ENCODE measurements at regions not wholly inside any gene's neighbourhood (a gene's known extent, or its start where the extent isn't known, plus 50 kb on each side); places are given as distances from the start of the nearest gene placed in this dataset.

- DNase-seq = no peak
- Histone ChIP-seq H3K36me3 (ENCODE audit: control insufficient read depth, insufficient read depth, low read length) (no peaks in the 10 kb centered on the region), H3K27ac (ENCODE audit: insufficient read depth, low read length, poor library complexity, severe bottlenecking) (no peak overlapping the region), H3K4me3 (ENCODE audit: insufficient read depth, low read depth, low read length, poor library complexity, severe bottlenecking) (no peak overlapping the region), H3K27me3 (replicated peaks; ENCODE audit: control insufficient read depth, insufficient read depth, low read length, poor library complexity, severe bottlenecking) (no peaks in the 10 kb centered on the region), H3K9me3 (ENCODE audit: control insufficient read depth, low read length) (no peaks in the 10 kb centered on the region), H3K4me1 (ENCODE audit: control insufficient read depth, insufficient read depth, low read length, poor library complexity, severe bottlenecking) (no peaks in the 10 kb centered on the region)
These were observed 399.9 kb upstream of the PITX2 start for GRCh38 chr4:111022758-111023157.

- no peaks in the 10 kb centered on the region for H3K4me1 ChIP-seq (ENCODE audit: control insufficient read depth, insufficient read depth, low read length, poor library complexity, severe bottlenecking)
- DNase-seq = no peak
- H3K9me3 ChIP-seq (ENCODE audit: control insufficient read depth, low read length) = no peaks in the 10 kb centered on the region
- no peak overlapping the region for H3K27ac ChIP-seq (ENCODE audit: insufficient read depth, low read length, poor library complexity, severe bottlenecking)
- H3K4me3 ChIP-seq (ENCODE audit: insufficient read depth, low read depth, low read length, poor library complexity, severe bottlenecking) = no peak overlapping the region
- H3K27me3 ChIP-seq (replicated peaks; ENCODE audit: control insufficient read depth, insufficient read depth, low read length, poor library complexity, severe bottlenecking) = no peaks in the 10 kb centered on the region
- no peaks in the 10 kb centered on the region for H3K36me3 ChIP-seq (ENCODE audit: control insufficient read depth, insufficient read depth, low read length)
These were observed 404.6 kb upstream of the PITX2 start for GRCh38 chr4:111027526-111027925.

- Histone ChIP-seq H3K27ac (ENCODE audit: insufficient read depth, low read length, poor library complexity, severe bottlenecking) (no peak overlapping the region), H3K36me3 (ENCODE audit: control insufficient read depth, insufficient read depth, low read length) (no peaks in the 10 kb centered on the region), H3K4me1 (ENCODE audit: control insufficient read depth, insufficient read depth, low read length, poor library complexity, severe bottlenecking) (no peaks in the 10 kb centered on the region), H3K9me3 (ENCODE audit: control insufficient read depth, low read length) (no peaks in the 10 kb centered on the region), H3K4me3 (ENCODE audit: insufficient read depth, low read depth, low read length, poor library complexity, severe bottlenecking) (no peak overlapping the region), H3K27me3 (replicated peaks; ENCODE audit: control insufficient read depth, insufficient read depth, low read length, poor library complexity, severe bottlenecking) (no peaks in the 10 kb centered on the region)
- no peak for DNase-seq
These were observed 405.9 kb upstream of the PITX2 start for GRCh38 chr4:111028795-111029194.

- no peak for DNase-seq
- no peak overlapping the region for H3K27ac ChIP-seq (ENCODE audit: insufficient read depth, low read length, poor library complexity, severe bottlenecking)
- no peaks in the 10 kb centered on the region for H3K36me3 ChIP-seq (ENCODE audit: control insufficient read depth, insufficient read depth, low read length)
- H3K4me1 ChIP-seq (ENCODE audit: control insufficient read depth, insufficient read depth, low read length, poor library complexity, severe bottlenecking) = no peaks in the 10 kb centered on the region
- no peaks in the 10 kb centered on the region for H3K9me3 ChIP-seq (ENCODE audit: control insufficient read depth, low read length)
- no peaks in the 10 kb centered on the region for H3K27me3 ChIP-seq (replicated peaks; ENCODE audit: control insufficient read depth, insufficient read depth, low read length, poor library complexity, severe bottlenecking)
- no peak overlapping the region for H3K4me3 ChIP-seq (ENCODE audit: insufficient read depth, low read depth, low read length, poor library complexity, severe bottlenecking)
These were observed 408.2 kb upstream of the PITX2 start for GRCh38 chr4:111031001-111031579.

- DNase-seq = no peak
- Histone ChIP-seq H3K27me3 (replicated peaks; ENCODE audit: control insufficient read depth, insufficient read depth, low read length, poor library complexity, severe bottlenecking) (no peaks in the 10 kb centered on the region), H3K4me3 (ENCODE audit: insufficient read depth, low read depth, low read length, poor library complexity, severe bottlenecking) (no peak overlapping the region), H3K36me3 (ENCODE audit: control insufficient read depth, insufficient read depth, low read length) (no peaks in the 10 kb centered on the region), H3K4me1 (ENCODE audit: control insufficient read depth, insufficient read depth, low read length, poor library complexity, severe bottlenecking) (no peaks in the 10 kb centered on the region), H3K9me3 (ENCODE audit: control insufficient read depth, low read length) (no peaks in the 10 kb centered on the region), H3K27ac (ENCODE audit: insufficient read depth, low read length, poor library complexity, severe bottlenecking) (no peak overlapping the region)
These were observed 408.7 kb upstream of the PITX2 start for GRCh38 chr4:111031596-111031995.

- no peak for DNase-seq
- Histone ChIP-seq H3K27me3 (replicated peaks; ENCODE audit: control insufficient read depth, insufficient read depth, low read length, poor library complexity, severe bottlenecking) (no peaks in the 10 kb centered on the region), H3K4me3 (ENCODE audit: insufficient read depth, low read depth, low read length, poor library complexity, severe bottlenecking) (no peak overlapping the region), H3K27ac (ENCODE audit: insufficient read depth, low read length, poor library complexity, severe bottlenecking) (no peak overlapping the region), H3K9me3 (ENCODE audit: control insufficient read depth, low read length) (no peaks in the 10 kb centered on the region), H3K36me3 (ENCODE audit: control insufficient read depth, insufficient read depth, low read length) (no peaks in the 10 kb centered on the region), H3K4me1 (ENCODE audit: control insufficient read depth, insufficient read depth, low read length, poor library complexity, severe bottlenecking) (no peaks in the 10 kb centered on the region)
These were observed 414.9 kb upstream of the PITX2 start for GRCh38 chr4:111037591-111038360.

- no peaks in the 10 kb centered on the region for H3K27me3 ChIP-seq (replicated peaks; ENCODE audit: control insufficient read depth, insufficient read depth, low read length, poor library complexity, severe bottlenecking)
- no peak overlapping the region for H3K4me3 ChIP-seq (ENCODE audit: insufficient read depth, low read depth, low read length, poor library complexity, severe bottlenecking)
- DNase-seq = no peak
- H3K36me3 ChIP-seq (ENCODE audit: control insufficient read depth, insufficient read depth, low read length) = no peaks in the 10 kb centered on the region
- H3K4me1 ChIP-seq (ENCODE audit: control insufficient read depth, insufficient read depth, low read length, poor library complexity, severe bottlenecking) = no peaks in the 10 kb centered on the region
- H3K27ac ChIP-seq (ENCODE audit: insufficient read depth, low read length, poor library complexity, severe bottlenecking) = no peak overlapping the region
- no peaks in the 10 kb centered on the region for H3K9me3 ChIP-seq (ENCODE audit: control insufficient read depth, low read length)
These were observed 418.0 kb upstream of the PITX2 start for GRCh38 chr4:111040904-111041303.

- Histone ChIP-seq H3K9me3 (ENCODE audit: control insufficient read depth, low read length) (no peaks in the 10 kb centered on the region), H3K27me3 (replicated peaks; ENCODE audit: control insufficient read depth, insufficient read depth, low read length, poor library complexity, severe bottlenecking) (no peaks in the 10 kb centered on the region), H3K4me1 (ENCODE audit: control insufficient read depth, insufficient read depth, low read length, poor library complexity, severe bottlenecking) (no peaks in the 10 kb centered on the region), H3K27ac (ENCODE audit: insufficient read depth, low read length, poor library complexity, severe bottlenecking) (no peak overlapping the region), H3K36me3 (ENCODE audit: control insufficient read depth, insufficient read depth, low read length) (no peaks in the 10 kb centered on the region), H3K4me3 (ENCODE audit: insufficient read depth, low read depth, low read length, poor library complexity, severe bottlenecking) (no peak overlapping the region)
- no peak for DNase-seq
These were observed 420.4 kb upstream of the PITX2 start for GRCh38 chr4:111043286-111043685.

GRCh38 chr4:111045992-111046391, 423.1 kb upstream of the PITX2 start:
- no peak overlapping the region for H3K4me3 ChIP-seq (ENCODE audit: insufficient read depth, low read depth, low read length, poor library complexity, severe bottlenecking)
- DNase-seq = no peak
- H3K4me1 ChIP-seq (ENCODE audit: control insufficient read depth, insufficient read depth, low read length, poor library complexity, severe bottlenecking) = no peaks in the 10 kb centered on the region
- H3K27ac ChIP-seq (ENCODE audit: insufficient read depth, low read length, poor library complexity, severe bottlenecking) = no peak overlapping the region
- no peaks in the 10 kb centered on the region for H3K36me3 ChIP-seq (ENCODE audit: control insufficient read depth, insufficient read depth, low read length)
- H3K27me3 ChIP-seq (replicated peaks; ENCODE audit: control insufficient read depth, insufficient read depth, low read length, poor library complexity, severe bottlenecking) = no peaks in the 10 kb centered on the region
- H3K9me3 ChIP-seq (ENCODE audit: control insufficient read depth, low read length) = no peaks in the 10 kb centered on the region

GRCh38 chr4:111046811-111047210, 423.9 kb upstream of the PITX2 start:
- no peaks in the 10 kb centered on the region for H3K36me3 ChIP-seq (ENCODE audit: control insufficient read depth, insufficient read depth, low read length)
- no peak overlapping the region for H3K27ac ChIP-seq (ENCODE audit: insufficient read depth, low read length, poor library complexity, severe bottlenecking)
- H3K9me3 ChIP-seq (ENCODE audit: control insufficient read depth, low read length) = no peaks in the 10 kb centered on the region
- no peak for DNase-seq
- no peaks in the 10 kb centered on the region for H3K4me1 ChIP-seq (ENCODE audit: control insufficient read depth, insufficient read depth, low read length, poor library complexity, severe bottlenecking)
- no peaks in the 10 kb centered on the region for H3K27me3 ChIP-seq (replicated peaks; ENCODE audit: control insufficient read depth, insufficient read depth, low read length, poor library complexity, severe bottlenecking)
- H3K4me3 ChIP-seq (ENCODE audit: insufficient read depth, low read depth, low read length, poor library complexity, severe bottlenecking) = no peak overlapping the region
